ENCODE measurements at regions not wholly inside any gene's neighbourhood (a gene's known extent, or its start where the extent isn't known, plus 50 kb on each side); places are given as distances from the start of the nearest gene placed in this dataset.
A peak's percentile ranks its signal among the peaks of the same experiment; 100 is the strongest.

DNA sequence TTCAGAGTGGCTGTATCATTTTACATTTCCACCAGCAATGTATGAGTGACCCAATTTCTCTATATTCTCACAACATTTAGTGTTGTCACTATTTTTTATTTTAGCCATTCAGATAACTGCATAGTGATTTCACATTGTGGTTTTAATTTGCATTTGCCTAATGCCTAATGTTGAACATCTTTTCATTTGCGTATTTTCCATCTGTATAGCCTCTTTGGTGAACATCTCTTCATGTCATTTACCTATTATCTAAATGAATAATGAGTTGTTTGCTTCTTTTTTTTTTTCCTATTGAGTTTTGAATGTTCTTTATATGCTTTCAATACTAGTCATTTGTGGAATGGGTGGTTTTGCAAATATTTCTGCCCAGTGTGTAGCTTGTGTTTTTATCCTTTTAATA, 120.9 kb upstream of the CPHXL start:
- Mint-ChIP-seq H3K4me3 (no peak overlapping the region), H3K4me1 (no peaks in the 10 kb centered on the region), H3K9me3 (peaks cover 0 to 2% of the 10 kb centered on the region in 2 donors), H3K27me3 (ENCODE audit: low read depth in 2 of 2) (peaks cover 0 to 2% of the 10 kb centered on the region in 2 donors), H3K27ac (no peak overlapping the region), H3K36me3 (no peaks in the 10 kb centered on the region)
- Histone ChIP-seq H3K9me3 (ENCODE audit: control insufficient read depth, insufficient read depth, low read length) (no peaks in the 10 kb centered on the region), H3K4me3 (ENCODE audit: low read length) (no peak overlapping the region), H3K27ac (ENCODE audit: low read length) (no peak overlapping the region), H3K4me1 (ENCODE audit: control insufficient read depth, insufficient read depth, low read length) (no peaks in the 10 kb centered on the region), H3K36me3 (ENCODE audit: control insufficient read depth, insufficient read depth, low read length) (no peaks in the 10 kb centered on the region), H3K27me3 (ENCODE audit: control insufficient read depth, insufficient read depth, low read length) (no peaks in the 10 kb centered on the region)
- no peak for DNase-seq
- TF ChIP-seq, protein P1, sequence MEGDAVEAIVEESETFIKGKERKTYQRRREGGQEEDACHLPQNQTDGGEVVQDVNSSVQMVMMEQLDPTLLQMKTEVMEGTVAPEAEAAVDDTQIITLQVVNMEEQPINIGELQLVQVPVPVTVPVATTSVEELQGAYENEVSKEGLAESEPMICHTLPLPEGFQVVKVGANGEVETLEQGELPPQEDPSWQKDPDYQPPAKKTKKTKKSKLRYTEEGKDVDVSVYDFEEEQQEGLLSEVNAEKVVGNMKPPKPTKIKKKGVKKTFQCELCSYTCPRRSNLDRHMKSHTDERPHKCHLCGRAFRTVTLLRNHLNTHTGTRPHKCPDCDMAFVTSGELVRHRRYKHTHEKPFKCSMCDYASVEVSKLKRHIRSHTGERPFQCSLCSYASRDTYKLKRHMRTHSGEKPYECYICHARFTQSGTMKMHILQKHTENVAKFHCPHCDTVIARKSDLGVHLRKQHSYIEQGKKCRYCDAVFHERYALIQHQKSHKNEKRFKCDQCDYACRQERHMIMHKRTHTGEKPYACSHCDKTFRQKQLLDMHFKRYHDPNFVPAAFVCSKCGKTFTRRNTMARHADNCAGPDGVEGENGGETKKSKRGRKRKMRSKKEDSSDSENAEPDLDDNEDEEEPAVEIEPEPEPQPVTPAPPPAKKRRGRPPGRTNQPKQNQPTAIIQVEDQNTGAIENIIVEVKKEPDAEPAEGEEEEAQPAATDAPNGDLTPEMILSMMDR (IDR thresholded peaks at IDR 0.05): no peak
- ATAC-seq: no peak
- WGBS (ENCODE audit: insufficient coverage): no CpG with 5 or more reads among the region's 1 CpG
- intact Hi-C loops (cut with micrococcal nuclease): no loop called here

DNA sequence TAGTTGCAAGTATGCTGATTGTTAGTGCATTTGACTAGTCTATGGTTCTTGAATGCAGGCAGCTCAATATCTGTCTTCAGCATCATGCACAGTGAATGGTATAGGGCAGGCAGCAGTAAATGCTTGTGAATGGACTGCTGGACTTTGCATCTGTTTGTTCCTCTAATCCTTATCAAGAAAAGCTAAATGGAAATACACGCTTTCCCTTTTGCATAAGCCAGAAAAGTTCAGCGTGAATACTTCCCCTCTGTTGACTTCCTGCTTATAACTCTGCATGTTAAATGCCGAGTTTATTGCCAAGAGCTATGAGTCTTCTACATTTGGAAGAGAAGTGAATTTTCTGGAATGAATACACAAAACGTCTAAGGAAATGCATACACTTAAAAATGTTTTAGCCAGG, 127.9 kb upstream of the CPHXL start:
- Mint-ChIP-seq H3K4me1 (no peaks in the 10 kb centered on the region), H3K36me3 (no peaks in the 10 kb centered on the region), H3K27ac (no peak overlapping the region), H3K9me3 (no peaks in the 10 kb centered on the region), H3K27me3 (ENCODE audit: low read depth in 2 of 2) (peaks cover 0 to 6% of the 10 kb centered on the region in 2 donors), H3K4me3 (no peak overlapping the region)
- intact Hi-C loops (cut with micrococcal nuclease): no loop called here
- ATAC-seq (no peak), DNase-seq (no peak)
- H3K9me3 ChIP-seq (ENCODE audit: control insufficient read depth, insufficient read depth, low read length): no peaks in the 10 kb centered on the region
- peaks cover 2% of the 10 kb centered on the region for H3K27me3 ChIP-seq (ENCODE audit: control insufficient read depth, insufficient read depth, low read length)
- no peaks in the 10 kb centered on the region for H3K4me1 ChIP-seq (ENCODE audit: control insufficient read depth, insufficient read depth, low read length)
- TF ChIP-seq, protein P1 (IDR thresholded peaks at IDR 0.05): no peak
- WGBS (ENCODE audit: insufficient coverage): 9% methylated on average over 4 of the region's 4 CpGs
- H3K4me3 ChIP-seq (ENCODE audit: low read length): no peak overlapping the region
- H3K36me3 ChIP-seq (ENCODE audit: control insufficient read depth, insufficient read depth, low read length): no peaks in the 10 kb centered on the region
- no peak overlapping the region for H3K27ac ChIP-seq (ENCODE audit: low read length)

DNA sequence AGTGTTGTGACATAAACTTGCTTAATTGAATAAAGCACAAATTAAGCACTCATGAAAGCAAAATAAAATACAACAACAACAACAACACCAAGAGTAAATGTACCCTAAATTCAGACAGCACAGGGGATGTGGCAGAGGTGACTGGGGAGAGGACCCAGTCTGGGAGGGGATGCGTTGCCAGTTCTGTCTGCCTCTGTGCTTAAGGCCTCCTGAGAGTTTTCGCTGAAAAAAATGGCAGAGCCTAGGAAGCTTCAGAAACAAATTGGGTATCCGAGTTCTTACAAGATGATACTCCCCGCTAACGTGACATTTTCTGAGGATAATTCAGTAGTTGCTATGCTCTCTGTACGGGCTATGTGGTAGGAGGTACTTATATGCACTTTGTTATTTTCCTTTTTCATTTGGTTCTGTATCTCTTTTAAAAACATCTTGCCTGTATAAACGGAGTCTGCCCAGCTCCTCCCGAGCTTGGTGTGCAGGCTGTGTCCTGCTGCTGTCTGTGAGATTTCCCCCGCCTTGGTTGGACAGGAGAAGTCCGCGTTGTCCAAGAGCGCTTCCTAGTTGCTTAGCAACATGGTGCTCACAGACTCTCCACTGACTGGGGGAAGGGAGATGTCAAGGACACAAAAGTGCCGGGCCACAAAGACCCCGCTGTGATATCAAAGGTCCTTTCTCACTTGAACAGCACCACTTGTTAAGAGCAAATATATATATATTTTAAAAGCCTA, 134.2 kb upstream of the CPHXL start:
- peak in 1 of 3 donors; percentile 30 for ATAC-seq
- Mint-ChIP-seq H3K9me3 (no peaks in the 10 kb centered on the region), H3K27me3 (ENCODE audit: low read depth in 2 of 2) (peaks cover 0 to 6% of the 10 kb centered on the region in 2 donors), H3K36me3 (no peaks in the 10 kb centered on the region), H3K4me3 (no peak overlapping the region), H3K4me1 (no peaks in the 10 kb centered on the region), H3K27ac (no peak overlapping the region)
- no peaks in the 10 kb centered on the region for H3K9me3 ChIP-seq (ENCODE audit: control insufficient read depth, insufficient read depth, low read length)
- 79% methylated on average over 12 of the region's 14 CpGs for WGBS (ENCODE audit: insufficient coverage)
- H3K4me3 ChIP-seq (ENCODE audit: low read length): no peak overlapping the region
- H3K36me3 ChIP-seq (ENCODE audit: control insufficient read depth, insufficient read depth, low read length): no peaks in the 10 kb centered on the region
- H3K27me3 ChIP-seq (ENCODE audit: control insufficient read depth, insufficient read depth, low read length): no peaks in the 10 kb centered on the region
- H3K27ac ChIP-seq (ENCODE audit: low read length): no peak overlapping the region
- H3K4me1 ChIP-seq (ENCODE audit: control insufficient read depth, insufficient read depth, low read length): no peaks in the 10 kb centered on the region
- no peak for DNase-seq
- intact Hi-C loops (cut with micrococcal nuclease): no loop called here
- TF ChIP-seq, protein P1 (IDR thresholded peaks at IDR 0.05): no peak

Measured in natural killer cell (primary cell).